T-cell (primary cell): ENCODE measurements at regions not wholly inside any gene's neighbourhood (a gene's known extent, or its start where the extent isn't known, plus 50 kb on each side); places are given as distances from the start of the nearest gene placed in this dataset.

Source experiments
- ATAC-seq, 4 experiments: fragments of 200-7000 bp in 3 of 4; fragments of 150-1000 bp in 1 of 4; cut with Tn5 transposase; replicated peaks in 1 of 4; 1 replicate in 3 of 4; 2 replicates in 1 of 4; pipeline ENCODE4 v1.10.0; 2021; ENCODE audit warnings: moderate library complexity in 3 of 4, mild to moderate bottlenecking in 2 of 4, moderate number of reproducible peaks in 1 of 4
- CTCF ChIA-PET, 2 donors: fragments of 300-600 bp; sonication (Branson Sonifier 250); formaldehyde crosslinking; loops; one replicate each; lab custom pipeline; 2022; ENCODE audit warnings: antibody characterized with exemption in 2 of 2; lab: Charles Lee
- POLR2A ChIA-PET, 2 donors: fragments of 300-600 bp; sonication (Branson Sonifier 250); formaldehyde crosslinking; loops; one replicate each; lab custom pipeline; 2022; ENCODE audit warnings: antibody characterized with exemption in 2 of 2; lab: Charles Lee
- DNase-seq, 35 experiments: peaks; one replicate each; pipeline versions ENCODE4 v3.0.0 to v3.0.0-alpha.2; 2013 to 2023
- H3K27ac ChIP-seq: one replicate; pipeline ENCODE4 v1.5.1; 2013; ENCODE audit warnings: low read length
- H3K27me3 ChIP-seq, 2 experiments: replicated peaks in 1 of 2; 1 replicate in 1 of 2; 2 replicates in 1 of 2; pipeline versions ENCODE4 v1.6.1 to v1.7.0; 2013; ENCODE audit warnings: low read length in 1 of 2, mixed read lengths in 1 of 2; ENCODE audit not compliant: control insufficient read depth in 2 of 2, insufficient read depth in 2 of 2; ENCODE audit errors: extremely low read depth in 1 of 2
- H3K36me3 ChIP-seq, 2 donors: 1 replicate in 1 of 2; 2 replicates in 1 of 2; pipeline versions ENCODE4 v1.6.1 to v1.7.0; 2013; ENCODE audit warnings: low read length in 1 of 2; ENCODE audit not compliant: control insufficient read depth in 2 of 2, insufficient read depth in 1 of 2; ENCODE audit errors: extremely low read depth in 1 of 2
- H3K4me1 ChIP-seq, 2 experiments: 1 replicate in 1 of 2; 2 replicates in 1 of 2; pipeline versions ENCODE4 v1.6.1 to v1.7.0; 2013; ENCODE audit warnings: low read length in 2 of 2, mixed read lengths in 1 of 2; ENCODE audit not compliant: insufficient read depth in 2 of 2, control insufficient read depth in 1 of 2; ENCODE audit errors: extremely low read depth in 1 of 2
- H3K4me3 ChIP-seq, 2 donors: 1 replicate in 1 of 2; 2 replicates in 1 of 2; pipeline versions ENCODE4 v1.5.1 to v1.7.0; 2013; ENCODE audit warnings: mild to moderate bottlenecking in 2 of 2, low read length in 1 of 2, moderate library complexity in 1 of 2; ENCODE audit not compliant: control insufficient read depth in 1 of 2; ENCODE audit errors: extremely low read depth in 1 of 2
- H3K9me3 ChIP-seq: 2 replicates; pipeline ENCODE4 v1.7.0; 2013
- H3K27ac Mint-ChIP-seq, 2 donors: one replicate each; pipeline ENCODE4 v1.8.0; 2020 to 2021; ENCODE audit warnings: mild to moderate bottlenecking in 2 of 2, mixed read lengths in 2 of 2
- H3K27me3 Mint-ChIP-seq, 2 donors: one replicate each; pipeline ENCODE4 v1.8.0; 2021 to 2022; ENCODE audit warnings: mixed read lengths in 2 of 2
- H3K36me3 Mint-ChIP-seq: one replicate; pipeline ENCODE4 v1.8.0; 2021; ENCODE audit warnings: mixed read lengths
- H3K4me1 Mint-ChIP-seq, 3 donors: one replicate each; pipeline ENCODE4 v1.8.0; 2020 to 2022; ENCODE audit warnings: mixed read lengths in 3 of 3, mild to moderate bottlenecking in 1 of 3
- H3K4me3 Mint-ChIP-seq, 3 donors: one replicate each; pipeline ENCODE4 v1.8.0; 2020 to 2022; ENCODE audit warnings: mild to moderate bottlenecking in 3 of 3, mixed read lengths in 3 of 3, moderate library complexity in 3 of 3
- H3K9me3 Mint-ChIP-seq, 3 donors: one replicate each; pipeline ENCODE4 v1.8.0; 2020 to 2022; ENCODE audit warnings: mixed read lengths in 3 of 3
- WGBS: methylation state at CpG from one replicate; pipeline ENCODE4 v1.1.5; 2013; ENCODE audit warnings: missing lambda C conversion rate; ENCODE audit not compliant: insufficient coverage; 5-methylcytosine and 5-hydroxymethylcytosine counted together

GRCh38 chr19:5261156-5261890 is 79.3 kb downstream of the PTPRS start:
- DNase-seq (no peak), ATAC-seq (no peak)
- Histone ChIP-seq H3K36me3 (peaks cover 0 to 3% of the 10 kb centered on the region in 2 donors), H3K4me1 (no peaks in the 10 kb centered on the region), H3K9me3 (no peaks in the 10 kb centered on the region), H3K27me3 (peaks cover 0 to 9% of the 10 kb centered on the region in 2 experiments), H3K27ac (no peak overlapping the region), H3K4me3 (no peak overlapping the region)
- H3K27me3 Mint-ChIP-seq: no peaks in the 10 kb centered on the region
- no peak overlapping the region for H3K4me3 Mint-ChIP-seq
- POLR2A ChIA-PET: no interaction called here
- H3K27ac Mint-ChIP-seq: no peak overlapping the region
- CTCF ChIA-PET: no interaction called here
- H3K4me1 Mint-ChIP-seq: no peaks in the 10 kb centered on the region
- WGBS: 79% methylated on average over 14 of the region's 15 CpGs
- H3K9me3 Mint-ChIP-seq: peaks cover 0 to 6% (median 0%) of the 10 kb centered on the region in 3 donors
- H3K36me3 Mint-ChIP-seq: peaks cover 3% of the 10 kb centered on the region

- no peaks in the 10 kb centered on the region for H3K4me1 Mint-ChIP-seq
- H3K27me3 Mint-ChIP-seq: no peaks in the 10 kb centered on the region
- H3K27ac Mint-ChIP-seq: no peak overlapping the region
- peaks cover 3 to 14% (median 4%) of the 10 kb centered on the region in 3 donors for H3K9me3 Mint-ChIP-seq
- 86% methylated on average over 18 of the region's 20 CpGs for WGBS
- no peak for DNase-seq
- no peak for ATAC-seq
- H3K36me3 ChIP-seq: peaks cover 0 to 3% of the 10 kb centered on the region in 2 donors
- POLR2A ChIA-PET: no interaction called here
- H3K36me3 Mint-ChIP-seq: peaks cover 6% of the 10 kb centered on the region
- H3K4me3 Mint-ChIP-seq: no peak overlapping the region
- CTCF ChIA-PET: no interaction called here
- H3K27me3 ChIP-seq: peaks cover 0 to 9% of the 10 kb centered on the region in 2 experiments
- H3K27ac ChIP-seq: no peak overlapping the region
- no peaks in the 10 kb centered on the region for H3K4me1 ChIP-seq
- no peaks in the 10 kb centered on the region for H3K9me3 ChIP-seq
- H3K4me3 ChIP-seq: no peak overlapping the region
These were observed 80.1 kb downstream of the PTPRS start for GRCh38 chr19:5260381-5260967.

- Histone ChIP-seq H3K9me3 (no peaks in the 10 kb centered on the region), H3K27ac (no peak overlapping the region), H3K36me3 (peaks cover 0 to 3% of the 10 kb centered on the region in 2 donors), H3K4me3 (no peak overlapping the region), H3K4me1 (no peaks in the 10 kb centered on the region), H3K27me3 (peaks cover 0 to 6% of the 10 kb centered on the region in 2 experiments)
- DNase-seq: no peak
- ChIA-PET POLR2A (no interaction called here), CTCF (no interaction called here)
- Mint-ChIP-seq H3K27ac (no peak overlapping the region), H3K4me1 (no peaks in the 10 kb centered on the region), H3K36me3 (peaks cover 8% of the 10 kb centered on the region), H3K9me3 (peaks cover 5 to 21% (median 7%) of the 10 kb centered on the region in 3 donors), H3K4me3 (no peak overlapping the region), H3K27me3 (no peaks in the 10 kb centered on the region)
- 80% methylated on average over 2 of the region's 4 CpGs for WGBS
- no peak for ATAC-seq
These were observed 80.9 kb downstream of the PTPRS start for GRCh38 chr19:5259750-5260149.

GRCh38 chr19:5257155-5258045 is 83.2 kb downstream of the PTPRS start:
- H3K4me1 Mint-ChIP-seq: no peaks in the 10 kb centered on the region
- H3K36me3 ChIP-seq: peaks cover 0 to 3% of the 10 kb centered on the region in 2 donors
- no peaks in the 10 kb centered on the region for H3K4me1 ChIP-seq
- DNase-seq (no peak), ATAC-seq (no peak)
- peaks cover 12% of the 10 kb centered on the region for H3K36me3 Mint-ChIP-seq
- no peaks in the 10 kb centered on the region for H3K9me3 ChIP-seq
- peaks cover 6 to 32% (median 11%) of the 10 kb centered on the region in 3 donors for H3K9me3 Mint-ChIP-seq
- WGBS: 88% methylated on average over 31 of the region's 43 CpGs
- no peak overlapping the region for H3K4me3 Mint-ChIP-seq
- peaks cover 0 to 3% of the 10 kb centered on the region in 2 experiments for H3K27me3 ChIP-seq
- no peak overlapping the region for H3K27ac ChIP-seq
- ChIA-PET POLR2A (no interaction called here), CTCF (no interaction called here)
- H3K4me3 ChIP-seq: no peak overlapping the region
- peaks cover 0 to 1% of the 10 kb centered on the region in 2 donors for H3K27me3 Mint-ChIP-seq
- no peak overlapping the region for H3K27ac Mint-ChIP-seq

- CTCF ChIA-PET: interaction anchor here in 1 of 2 donors (0.5 kb wide), 1 partner anchor 14 kb away, joined by 3 read pairs; no protein-coding TSS in a partner anchor
- POLR2A ChIA-PET: no interaction called here
- Mint-ChIP-seq H3K27me3 (peaks cover 0 to 1% of the 10 kb centered on the region in 2 donors), H3K27ac (no peak overlapping the region), H3K4me1 (no peaks in the 10 kb centered on the region), H3K9me3 (peaks cover 6 to 32% (median 11%) of the 10 kb centered on the region in 3 donors), H3K4me3 (no peak overlapping the region), H3K36me3 (peaks cover 12% of the 10 kb centered on the region)
- no peak overlapping the region for H3K27ac ChIP-seq
- peaks cover 0 to 4% of the 10 kb centered on the region in 2 experiments for H3K27me3 ChIP-seq
- H3K9me3 ChIP-seq: no peaks in the 10 kb centered on the region
- peaks cover 0 to 3% of the 10 kb centered on the region in 2 donors for H3K36me3 ChIP-seq
- no peak for DNase-seq
- no CpG with 5 or more reads among the region's 22 CpGs for WGBS
- no peak for ATAC-seq
- H3K4me3 ChIP-seq: no peak overlapping the region
- H3K4me1 ChIP-seq: no peaks in the 10 kb centered on the region
These were observed 84.9 kb downstream of the PTPRS start for GRCh38 chr19:5255602-5256231.

GRCh38 chr19:5254944-5255343 is 85.7 kb downstream of the PTPRS start:
- Mint-ChIP-seq H3K4me3 (no peak overlapping the region), H3K9me3 (peaks cover 6 to 32% (median 11%) of the 10 kb centered on the region in 3 donors), H3K36me3 (peaks cover 12% of the 10 kb centered on the region), H3K27ac (no peak overlapping the region), H3K4me1 (no peaks in the 10 kb centered on the region), H3K27me3 (peaks cover 0 to 1% of the 10 kb centered on the region in 2 donors)
- Histone ChIP-seq H3K9me3 (no peaks in the 10 kb centered on the region), H3K4me1 (no peaks in the 10 kb centered on the region), H3K27me3 (peaks cover 0 to 6% of the 10 kb centered on the region in 2 experiments), H3K36me3 (peaks cover 0 to 2% of the 10 kb centered on the region in 2 donors), H3K4me3 (no peak overlapping the region), H3K27ac (no peak overlapping the region)
- CTCF ChIA-PET: no interaction called here
- ATAC-seq (no peak), DNase-seq (no peak)
- POLR2A ChIA-PET: no interaction called here
- no CpG with 5 or more reads among the region's 1 CpG for WGBS
